GM23338 (cell line): ENCODE measurements at regions not wholly inside any gene's neighbourhood (a gene's known extent, or its start where the extent isn't known, plus 50 kb on each side); places are given as distances from the start of the nearest gene placed in this dataset.

Experiments used
- ATAC-seq: fragments of 200-7000 bp; cut with Tn5 transposase; 3 replicates; pipeline ENCODE4 v1.9.1; 2020
- DNase-seq: peaks from one replicate; pipeline ENCODE4 v3.0.0-alpha.2; 2015; ENCODE audit warnings: low spot score
- H2AFZ ChIP-seq: fragments of 200-600 bp; sonication (generic); 2 replicates; pipeline ENCODE4 v1.8.0; 2016; ENCODE audit warnings: antibody characterized with exemption, mild to moderate bottlenecking, moderate library complexity
- H3F3A ChIP-seq: fragments of 200-600 bp; sonication (generic); replicated peaks from 2 replicates; pipeline ENCODE4 v1.8.0; 2017; ENCODE audit warnings: antibody characterized with exemption, mixed run types, low read depth
- H3K27ac ChIP-seq: fragments of 200-600 bp; sonication (generic); 2 replicates; pipeline ENCODE4 v1.6.1; 2016; ENCODE audit warnings: low read depth
- H3K27me3 ChIP-seq: fragments of 200-600 bp; sonication (generic); 2 replicates; pipeline ENCODE4 v1.8.0; 2016; ENCODE audit warnings: mild to moderate bottlenecking, mixed run types, moderate library complexity; ENCODE audit not compliant: insufficient read depth
- H3K36me3 ChIP-seq: fragments of 200-600 bp; sonication (generic); 2 replicates; pipeline ENCODE4 v1.8.0; 2016; ENCODE audit warnings: mild to moderate bottlenecking; ENCODE audit not compliant: insufficient read depth
- H3K4me1 ChIP-seq: fragments of 200-600 bp; sonication (generic); 2 replicates; pipeline ENCODE4 v1.8.0; 2016; ENCODE audit warnings: mild to moderate bottlenecking, moderate library complexity; ENCODE audit not compliant: insufficient read depth
- H3K4me2 ChIP-seq: fragments of 200-600 bp; sonication (generic); 2 replicates; pipeline ENCODE4 v1.7.1; 2017; ENCODE audit warnings: mixed run types
- H3K4me3 ChIP-seq: fragments of 200-600 bp; sonication (generic); 2 replicates; pipeline ENCODE4 v1.6.1; 2016; ENCODE audit warnings: mixed run types
- H3K79me2 ChIP-seq: fragments of 200-600 bp; sonication (generic); replicated peaks from 2 replicates; pipeline ENCODE4 v1.8.0; 2017; ENCODE audit warnings: mild to moderate bottlenecking; ENCODE audit not compliant: insufficient read depth
- H3K9me2 ChIP-seq: fragments of 200-600 bp; sonication (generic); 2 replicates; pipeline ENCODE4 v1.8.0; 2017; ENCODE audit not compliant: insufficient read depth
- H4K20me1 ChIP-seq: fragments of 200-600 bp; sonication (generic); replicated peaks from 2 replicates; pipeline ENCODE4 v1.8.0; 2017; ENCODE audit warnings: mild to moderate bottlenecking; ENCODE audit not compliant: insufficient read depth
- H3K27ac Mint-ChIP-seq: 2 replicates; pipeline ENCODE4 v1.8.0; 2020; ENCODE audit warnings: inconsistent platforms, mild to moderate bottlenecking, moderate library complexity, mixed read lengths
- H3K27me3 Mint-ChIP-seq: 3 replicates; pipeline ENCODE4 v1.8.0; 2022; ENCODE audit warnings: low read depth, mild to moderate bottlenecking, moderate library complexity, mixed read lengths, inconsistent platforms; ENCODE audit not compliant: insufficient read depth, poor library complexity
- H3K36me3 Mint-ChIP-seq: 3 replicates; pipeline ENCODE4 v1.8.0; 2021; ENCODE audit warnings: low read depth, mild to moderate bottlenecking, inconsistent platforms, moderate library complexity, mixed read lengths
- H3K4me1 Mint-ChIP-seq: 3 replicates; pipeline ENCODE4 v1.8.0; 2020; ENCODE audit warnings: mild to moderate bottlenecking, inconsistent platforms, mixed read lengths
- H3K4me3 Mint-ChIP-seq: 3 replicates; pipeline ENCODE4 v1.8.0; 2021; ENCODE audit warnings: moderate library complexity, mild to moderate bottlenecking, inconsistent platforms, mixed read lengths
- H3K9me3 Mint-ChIP-seq: 3 replicates; pipeline ENCODE4 v1.8.0; 2020; ENCODE audit warnings: moderate library complexity, mild to moderate bottlenecking, inconsistent platforms, mixed read lengths
- CREB1 ChIP-seq: fragments of 250-450 bp; sonication (Bioruptor Pico); IDR thresholded peaks from 2 replicates; pipeline ENCODE4 v1.5.0; 2020; ENCODE audit warnings: low read depth, mild to moderate bottlenecking, moderate library complexity
- ETS1 ChIP-seq: IDR thresholded peaks from 2 replicates; pipeline ENCODE4 v1.6.1; 2016; ENCODE audit warnings: antibody characterized with exemption
- EZH2 ChIP-seq: fragments of 200-600 bp; sonication (generic); IDR thresholded peaks from one replicate; pipeline ENCODE4 v1.8.0; 2017; ENCODE audit warnings: antibody characterized with exemption, mild to moderate bottlenecking, low read depth; ENCODE audit not compliant: unreplicated experiment
- EZH2phosphoT487 ChIP-seq: fragments of 200-600 bp; sonication (generic); IDR thresholded peaks from one replicate; pipeline ENCODE4 v1.8.1; 2018; ENCODE audit warnings: antibody characterized with exemption; ENCODE audit not compliant: unreplicated experiment
- JUNB ChIP-seq: IDR thresholded peaks from one replicate; pipeline ENCODE4 v1.6.1; 2016; ENCODE audit warnings: antibody characterized with exemption; ENCODE audit not compliant: unreplicated experiment
- POLR2AphosphoS5 ChIP-seq: IDR thresholded peaks from 2 replicates; pipeline ENCODE4 v1.6.1; 2016; ENCODE audit warnings: antibody characterized with exemption, low read depth
- ZNF462 ChIP-seq: fragments of 250-450 bp; sonication (Bioruptor Pico); IDR thresholded peaks from 2 replicates; pipeline ENCODE4 v1.5.0; 2020; ENCODE audit warnings: mild to moderate bottlenecking, moderate library complexity
- TF ChIP-seq, protein P1 (sequence below), 2 experiments: fragments of 200-600 bp in 1 of 2; sonication (generic) in 1 of 2; conservative IDR thresholded peaks; 2 replicates each; pipeline versions ENCODE4 v1.5.1 to v1.6.1; 2016 to 2017; ENCODE audit warnings: antibody characterized with exemption in 2 of 2, low read depth in 2 of 2, mild to moderate bottlenecking in 2 of 2, moderate library complexity in 1 of 2

DNA sequence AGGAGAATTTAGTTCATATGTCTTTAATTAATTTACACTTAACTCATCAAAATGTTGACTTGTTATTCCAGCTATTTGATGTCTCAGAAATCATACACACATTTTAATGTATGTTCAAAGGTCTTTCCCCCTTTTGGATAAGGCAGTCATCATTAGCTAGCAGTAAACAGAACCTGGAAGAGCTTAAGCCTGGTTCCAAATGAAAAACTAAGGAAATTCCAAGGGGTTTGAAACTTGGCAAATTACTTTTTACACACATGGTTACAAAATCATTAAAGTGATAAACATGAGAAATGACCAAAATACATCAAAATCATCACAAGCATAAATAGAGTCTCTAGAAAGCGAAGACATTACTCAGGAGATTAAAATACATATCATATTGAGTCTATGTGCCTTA lies 359.8 kb upstream of the ZNF608 start (continued):
- no peak for TF ChIP-seq JUNB
- TF ChIP-seq ZNF462 (CRISPR knock-in tag), result no peak
- no peak for TF ChIP-seq CREB1
- TF ChIP-seq EZH2phosphoT487, result no peak
- no peak for TF ChIP-seq EZH2

- DNase-seq, result no peak
- Histone ChIP-seq H3K27ac (no peak overlapping the region), H4K20me1 (no peaks in the 10 kb centered on the region), H3K4me2 (no peak overlapping the region), H2AFZ (no peak overlapping the region), H3F3A (no peaks in the 10 kb centered on the region), H3K4me3 (no peak overlapping the region), H3K79me2 (no peaks in the 10 kb centered on the region), H3K4me1 (no peaks in the 10 kb centered on the region), H3K27me3 (no peaks in the 10 kb centered on the region), H3K9me2 (peaks cover 16% of the 10 kb centered on the region), H3K36me3 (no peaks in the 10 kb centered on the region)
- no peaks in the 10 kb centered on the region; the same call in 2 of the 3 replicates for H3K9me3 Mint-ChIP-seq
- peaks cover 3% of the 10 kb centered on the region for H3K27me3 Mint-ChIP-seq
- peaks cover 4% of the 10 kb centered on the region for H3K4me1 Mint-ChIP-seq
- H3K36me3 Mint-ChIP-seq, result peaks cover 6% of the 10 kb centered on the region; the same call in 1 of the 3 replicates
- H3K27ac Mint-ChIP-seq, result no peak overlapping the region
- no peak overlapping the region for H3K4me3 Mint-ChIP-seq
- ATAC-seq, result no peak
- TF ChIP-seq ETS1 (no peak), POLR2AphosphoS5 (no peak), JUNB (no peak)
- TF ChIP-seq, protein P1, sequence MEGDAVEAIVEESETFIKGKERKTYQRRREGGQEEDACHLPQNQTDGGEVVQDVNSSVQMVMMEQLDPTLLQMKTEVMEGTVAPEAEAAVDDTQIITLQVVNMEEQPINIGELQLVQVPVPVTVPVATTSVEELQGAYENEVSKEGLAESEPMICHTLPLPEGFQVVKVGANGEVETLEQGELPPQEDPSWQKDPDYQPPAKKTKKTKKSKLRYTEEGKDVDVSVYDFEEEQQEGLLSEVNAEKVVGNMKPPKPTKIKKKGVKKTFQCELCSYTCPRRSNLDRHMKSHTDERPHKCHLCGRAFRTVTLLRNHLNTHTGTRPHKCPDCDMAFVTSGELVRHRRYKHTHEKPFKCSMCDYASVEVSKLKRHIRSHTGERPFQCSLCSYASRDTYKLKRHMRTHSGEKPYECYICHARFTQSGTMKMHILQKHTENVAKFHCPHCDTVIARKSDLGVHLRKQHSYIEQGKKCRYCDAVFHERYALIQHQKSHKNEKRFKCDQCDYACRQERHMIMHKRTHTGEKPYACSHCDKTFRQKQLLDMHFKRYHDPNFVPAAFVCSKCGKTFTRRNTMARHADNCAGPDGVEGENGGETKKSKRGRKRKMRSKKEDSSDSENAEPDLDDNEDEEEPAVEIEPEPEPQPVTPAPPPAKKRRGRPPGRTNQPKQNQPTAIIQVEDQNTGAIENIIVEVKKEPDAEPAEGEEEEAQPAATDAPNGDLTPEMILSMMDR (conservative IDR thresholded peaks at IDR 0.05; ENCODE audit: low read depth in 2 of 2), result no peak
Observed at GRCh38 chr5:125106881-125107280, 360.4 kb upstream of the ZNF608 start.
